WI38 (cell line): ENCODE measurements at regions not wholly inside any gene's neighbourhood (a gene's known extent, or its start where the extent isn't known, plus 50 kb on each side); places are given as distances from the start of the nearest gene placed in this dataset.

Experiments
- H3K4me3 ChIP-seq: 2 replicates; pipeline ENCODE4 v1.5.1; 2011; ENCODE audit warnings: low read depth, mild to moderate bottlenecking, control low read depth, low read length
- TF ChIP-seq, protein P1 (sequence below): IDR thresholded peaks from 2 replicates; pipeline ENCODE4 v1.5.1; 2012; ENCODE audit warnings: low read depth, mild to moderate bottlenecking, control low read depth, low read length

- TF ChIP-seq, protein P1, sequence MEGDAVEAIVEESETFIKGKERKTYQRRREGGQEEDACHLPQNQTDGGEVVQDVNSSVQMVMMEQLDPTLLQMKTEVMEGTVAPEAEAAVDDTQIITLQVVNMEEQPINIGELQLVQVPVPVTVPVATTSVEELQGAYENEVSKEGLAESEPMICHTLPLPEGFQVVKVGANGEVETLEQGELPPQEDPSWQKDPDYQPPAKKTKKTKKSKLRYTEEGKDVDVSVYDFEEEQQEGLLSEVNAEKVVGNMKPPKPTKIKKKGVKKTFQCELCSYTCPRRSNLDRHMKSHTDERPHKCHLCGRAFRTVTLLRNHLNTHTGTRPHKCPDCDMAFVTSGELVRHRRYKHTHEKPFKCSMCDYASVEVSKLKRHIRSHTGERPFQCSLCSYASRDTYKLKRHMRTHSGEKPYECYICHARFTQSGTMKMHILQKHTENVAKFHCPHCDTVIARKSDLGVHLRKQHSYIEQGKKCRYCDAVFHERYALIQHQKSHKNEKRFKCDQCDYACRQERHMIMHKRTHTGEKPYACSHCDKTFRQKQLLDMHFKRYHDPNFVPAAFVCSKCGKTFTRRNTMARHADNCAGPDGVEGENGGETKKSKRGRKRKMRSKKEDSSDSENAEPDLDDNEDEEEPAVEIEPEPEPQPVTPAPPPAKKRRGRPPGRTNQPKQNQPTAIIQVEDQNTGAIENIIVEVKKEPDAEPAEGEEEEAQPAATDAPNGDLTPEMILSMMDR, result no peak
Observed at GRCh38 chr9:107861075-107861474, 371.5 kb upstream of the KLF4 start.

GRCh38 chr9:107858260-107858659 is 368.7 kb upstream of the KLF4 start:
- TF ChIP-seq, protein P1, result no peak
- no peak overlapping the region for H3K4me3 ChIP-seq

More at GRCh38 chr9:107861075-107861474, 371.5 kb upstream of the KLF4 start:
- no peak overlapping the region for H3K4me3 ChIP-seq

DNA sequence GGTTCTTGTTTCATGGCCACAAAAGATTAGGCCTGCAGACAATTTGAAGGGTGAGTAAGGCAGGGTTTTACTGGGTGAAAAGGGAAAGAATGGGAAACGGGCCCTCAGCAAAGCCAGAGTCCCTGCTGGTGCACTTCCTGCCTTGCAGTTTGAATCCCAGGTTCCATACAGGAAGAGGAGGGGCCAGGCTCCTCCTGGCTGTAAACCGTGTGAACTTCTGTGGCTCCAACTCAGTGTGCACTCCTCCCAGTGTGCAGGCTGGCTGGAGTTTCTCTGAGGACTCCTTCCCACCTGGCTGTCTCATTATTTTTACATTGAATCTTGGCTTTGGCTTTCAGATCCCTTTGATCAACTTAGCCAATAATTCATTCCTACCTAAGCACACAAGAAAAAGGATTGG is 367.1 kb upstream of the KLF4 start:
- TF ChIP-seq, protein P1, result no peak
- no peak overlapping the region for H3K4me3 ChIP-seq

GRCh38 chr9:107855164-107855563 is 365.6 kb upstream of the KLF4 start:
- no peak overlapping the region for H3K4me3 ChIP-seq
- TF ChIP-seq, protein P1, result no peak

DNA sequence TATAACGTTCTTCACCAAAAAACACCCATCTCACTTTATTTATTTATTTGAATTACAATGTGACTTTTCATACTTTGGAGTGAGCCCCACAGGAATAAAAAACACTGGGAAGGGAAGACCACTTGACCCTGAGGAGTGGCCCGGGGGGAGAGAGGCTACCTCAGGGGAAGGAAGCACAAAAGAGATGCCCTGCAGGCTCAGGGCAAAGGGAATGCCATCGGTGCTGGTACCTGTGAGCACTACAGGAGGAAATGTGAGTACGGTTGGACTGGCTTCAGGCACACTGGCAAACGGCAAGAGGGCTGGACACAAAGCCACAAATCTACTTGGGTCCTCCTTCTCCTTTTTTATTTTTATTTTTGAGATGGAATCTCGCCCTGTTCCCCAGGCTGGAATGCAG is 363.9 kb upstream of the KLF4 start:
- TF ChIP-seq, protein P1, result no peak
- no peak overlapping the region for H3K4me3 ChIP-seq

GRCh38 chr9:107852891-107853290 is 363.3 kb upstream of the KLF4 start:
- no peak overlapping the region for H3K4me3 ChIP-seq
- TF ChIP-seq, protein P1, result no peak

GRCh38 chr9:107850653-107851052 is 361.1 kb upstream of the KLF4 start:
- TF ChIP-seq, protein P1, result no peak

More at GRCh38 chr9:107850653-107851052, 361.1 kb upstream of the KLF4 start:
- H3K4me3 ChIP-seq, result no peak overlapping the region
